T-helper 22 cell (primary cell): ENCODE measurements at regions not wholly inside any gene's neighbourhood (a gene's known extent, or its start where the extent isn't known, plus 50 kb on each side); places are given as distances from the start of the nearest gene placed in this dataset.
"Not testable (repeated sequence)": the region's sequence is repeated elsewhere in the genome, so short reads cannot be mapped to it uniquely, and the experiment has no call there.

ENCODE experiments used
- DNase-seq: peaks from one replicate; pipeline ENCODE4 v3.0.0-alpha.2; 2020; ENCODE audit warnings: low read depth

DNA sequence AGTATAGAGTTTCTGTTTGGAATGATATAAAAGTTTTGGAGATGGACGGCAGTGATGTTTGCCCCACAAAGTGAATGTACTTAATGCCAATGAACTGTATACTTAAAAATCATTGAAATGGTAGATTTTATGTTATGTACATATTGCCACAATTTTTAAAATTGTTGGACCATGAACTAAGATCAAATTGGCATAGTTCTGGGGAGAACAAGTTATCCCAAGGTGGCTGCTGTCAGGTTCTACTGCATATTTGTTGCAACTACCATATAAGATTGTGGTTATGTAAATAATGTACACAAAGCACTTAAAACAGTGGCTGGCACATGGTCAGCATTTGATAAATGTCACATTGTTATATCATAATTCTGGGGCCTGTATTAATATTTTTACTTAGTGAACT is 466.4 kb downstream of the SIPA1L2 start:
- DNase-seq = no peak

DNA sequence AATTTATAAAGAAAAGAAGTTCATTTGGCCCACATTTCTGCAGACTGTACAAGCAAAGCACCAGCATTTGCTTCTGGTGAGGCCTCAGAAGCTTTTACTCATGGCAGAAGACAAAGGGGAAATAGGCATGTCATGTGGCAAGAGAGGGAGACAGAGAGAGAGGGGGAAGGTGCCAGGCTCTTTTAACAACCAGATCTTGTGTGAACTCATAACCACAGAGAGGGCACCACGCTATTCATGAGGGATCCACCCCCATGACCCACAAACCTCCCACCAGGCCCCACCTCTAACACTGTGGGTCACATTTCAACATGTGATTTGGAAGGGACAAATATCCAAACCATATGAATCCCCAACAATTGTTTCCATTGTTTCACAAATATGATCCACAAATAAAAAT is 467.9 kb downstream of the SIPA1L2 start:
- DNase-seq = no peak

DNA sequence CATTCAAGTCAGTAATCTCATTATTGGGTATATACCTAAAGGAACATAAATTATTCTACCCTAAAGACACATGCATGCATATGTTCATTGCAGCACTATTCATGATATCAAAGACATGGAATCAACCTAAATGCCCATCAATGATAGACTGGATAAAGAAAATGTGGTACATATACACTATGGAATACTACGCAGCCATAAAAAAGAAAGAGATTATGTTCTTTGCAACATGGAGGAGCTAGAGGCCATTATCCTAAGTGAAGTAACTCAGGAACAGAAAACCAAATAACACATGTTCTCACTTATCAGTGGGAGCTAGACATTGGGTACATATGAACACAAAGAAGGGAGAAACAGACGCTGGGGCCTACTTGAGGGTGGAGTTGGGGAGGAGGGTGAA is 471.4 kb downstream of the SIPA1L2 start:
- not testable (repeated sequence) for DNase-seq

- DNase-seq = not testable (repeated sequence)
These were observed 473.9 kb downstream of the SIPA1L2 start for GRCh38 chr1:232156070-232156469.

GRCh38 chr1:232153652-232154051 is 476.3 kb downstream of the SIPA1L2 start:
- DNase-seq = no peak

- no peak for DNase-seq
These were observed 479.0 kb downstream of the SIPA1L2 start for GRCh38 chr1:232150770-232151548.

- DNase-seq = no peak
These were observed 480.4 kb downstream of the SIPA1L2 start for GRCh38 chr1:232149287-232150201.

DNA sequence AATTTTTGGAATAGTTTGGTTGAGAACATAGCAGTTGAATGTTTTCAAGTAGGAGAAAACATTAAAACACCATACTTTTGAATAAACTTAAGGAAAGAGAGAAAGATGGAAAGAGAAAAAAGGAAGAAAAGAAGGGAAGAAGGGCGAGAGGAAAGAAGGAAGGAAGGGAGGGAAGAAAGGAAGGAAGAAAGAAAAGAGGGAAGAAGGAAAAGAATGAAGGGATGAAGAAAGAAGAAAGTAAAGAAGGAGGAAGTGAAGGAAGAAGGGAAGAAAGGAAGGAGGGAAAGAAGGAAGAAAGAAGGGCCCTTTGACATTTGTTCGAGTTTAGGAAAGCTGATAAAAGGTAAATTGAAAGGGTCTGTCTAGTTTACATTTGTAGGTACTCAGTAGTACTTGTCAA is 482.7 kb downstream of the SIPA1L2 start:
- no peak for DNase-seq

DNA sequence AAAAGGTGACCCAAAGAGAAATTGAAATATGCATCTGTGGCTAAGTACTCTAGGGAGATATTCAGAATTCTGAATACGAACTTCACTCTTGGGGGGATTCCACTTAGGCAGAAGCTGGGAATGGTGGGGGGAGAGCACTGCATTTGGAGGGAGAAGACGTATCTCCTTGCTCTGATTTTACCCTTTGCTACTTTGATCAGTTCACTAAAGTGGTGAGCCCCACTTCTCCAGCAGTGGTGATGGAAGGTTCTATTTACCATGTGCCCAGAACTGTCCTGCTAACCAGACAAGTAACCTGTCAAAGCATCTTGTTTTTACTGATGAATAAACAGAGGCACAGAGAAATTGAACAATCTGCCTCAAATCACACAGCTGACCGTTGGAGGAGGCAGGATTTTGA is 483.4 kb downstream of the SIPA1L2 start:
- no peak for DNase-seq

GRCh38 chr1:232145768-232146167 is 484.2 kb downstream of the SIPA1L2 start:
- no peak for DNase-seq

- no peak for DNase-seq
These were observed 485.2 kb downstream of the SIPA1L2 start for GRCh38 chr1:232144696-232145230.

- no peak for DNase-seq
These were observed 486.5 kb downstream of the SIPA1L2 start for GRCh38 chr1:232143315-232143886.

GRCh38 chr1:232142403-232143314 is 487.3 kb downstream of the SIPA1L2 start:
- DNase-seq = no peak

GRCh38 chr1:232141167-232141448 is 488.8 kb downstream of the SIPA1L2 start:
- not testable (repeated sequence) for DNase-seq

GRCh38 chr1:232140419-232141166 is 489.3 kb downstream of the SIPA1L2 start:
- DNase-seq = no peak

- no peak for DNase-seq
These were observed 490.5 kb downstream of the SIPA1L2 start for GRCh38 chr1:232139444-232139843.

GRCh38 chr1:232138044-232138443 is 491.9 kb downstream of the SIPA1L2 start:
- no peak for DNase-seq

- DNase-seq = no peak
These were observed 492.9 kb downstream of the SIPA1L2 start for GRCh38 chr1:232137066-232137465.

DNA sequence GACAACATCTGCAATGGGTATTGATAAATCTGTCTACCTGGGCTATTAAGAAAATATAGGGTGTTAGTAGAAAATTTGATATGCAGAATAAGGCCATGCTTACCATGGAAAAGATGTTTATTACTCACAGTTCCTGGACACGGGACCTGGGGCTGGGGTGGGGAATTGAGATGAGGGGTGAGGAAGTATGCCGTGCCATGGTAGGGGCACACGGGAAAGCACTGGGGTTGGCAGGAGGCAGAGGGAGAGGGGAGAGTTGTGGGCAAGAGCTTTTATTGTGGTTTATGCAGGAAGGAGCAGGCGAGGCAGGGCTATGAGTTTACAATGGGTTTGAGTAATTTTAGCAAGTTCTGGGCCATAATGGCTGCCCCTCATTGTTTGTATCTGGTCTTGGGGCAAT is 493.8 kb downstream of the SIPA1L2 start:
- no peak for DNase-seq

DNA sequence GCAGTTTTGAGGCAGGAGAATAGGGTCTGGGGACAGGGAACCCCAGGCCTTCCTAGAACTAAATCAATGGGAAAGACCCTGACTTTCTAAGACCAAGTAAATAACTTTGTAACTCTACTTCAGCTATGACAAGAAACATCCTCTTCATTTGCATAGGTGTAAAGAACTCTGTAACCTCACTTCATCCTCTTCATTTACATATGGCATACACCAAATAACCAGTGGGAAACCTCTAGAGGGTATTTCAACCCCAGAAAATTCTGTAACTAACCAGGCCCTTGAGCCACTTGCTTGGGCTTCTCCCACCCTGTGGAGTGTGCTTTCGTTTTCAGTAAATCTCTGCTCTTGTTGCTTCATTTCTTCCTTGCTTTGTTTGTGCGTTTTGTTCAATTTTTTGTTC is 495.6 kb downstream of the SIPA1L2 start:
- DNase-seq = no peak

- DNase-seq = no peak
These were observed 497.4 kb downstream of the SIPA1L2 start for GRCh38 chr1:232132572-232132971.
